Caco-2 (cell line): ENCODE measurements at regions not wholly inside any gene's neighbourhood (a gene's known extent, or its start where the extent isn't known, plus 50 kb on each side); places are given as distances from the start of the nearest gene placed in this dataset.
A peak's percentile ranks its signal among the peaks of the same experiment; 100 is the strongest.

ENCODE experiments used
- BruUV-seq: library from RNA; stranded (reverse); fragments of 400-500 nt; replicated peaks from 2 replicates; lab custom pipeline; 2021; lab: Mats Ljungman, UMichigan
- CTCF ChIA-PET: fragments of 300-600 bp; sonication (Branson Sonifier 250); formaldehyde crosslinking; loops from one replicate; lab custom pipeline; 2022; ENCODE audit warnings: antibody characterized with exemption; lab: Charles Lee
- POLR2A ChIA-PET: fragments of 300-600 bp; sonication (Branson Sonifier 250); formaldehyde crosslinking; loops from one replicate; lab custom pipeline; 2022; ENCODE audit warnings: antibody characterized with exemption; lab: Charles Lee
- DNase-seq, 2 experiments: peaks; one replicate each; pipeline versions ENCODE4 v3.0.0 to v3.0.0-alpha.2; 2020 to 2022
- H3K27me3 ChIP-seq: replicated peaks from 2 replicates; pipeline ENCODE4 v1.6.0; 2011; ENCODE audit warnings: low read length; ENCODE audit not compliant: control insufficient read depth, insufficient read depth
- H3K36me3 ChIP-seq: 2 replicates; pipeline ENCODE4 v1.5.1; 2011; ENCODE audit warnings: low read length; ENCODE audit not compliant: control insufficient read depth, insufficient read depth
- H3K4me1 ChIP-seq: fragments of 250-450 bp; sonication (Bioruptor Pico); 2 replicates; pipeline ENCODE4 v1.5.1; 2020; ENCODE audit warnings: mild to moderate bottlenecking
- H3K4me3 ChIP-seq: 2 replicates; pipeline ENCODE4 v1.5.1; 2011; ENCODE audit warnings: low read depth, mild to moderate bottlenecking, control low read depth, low read length
- H3K9me3 ChIP-seq: fragments of 250-450 bp; sonication (Bioruptor Pico); 2 replicates; pipeline ENCODE4 v1.5.1; 2020; ENCODE audit warnings: mild to moderate bottlenecking, moderate library complexity
- H3K27ac Mint-ChIP-seq: one replicate; pipeline ENCODE4 v1.8.0; 2022; ENCODE audit warnings: mixed read lengths; ENCODE audit not compliant: unreplicated experiment
- H3K27me3 Mint-ChIP-seq: one replicate; pipeline ENCODE4 v1.8.0; 2022; ENCODE audit warnings: mixed read lengths; ENCODE audit not compliant: insufficient read depth, unreplicated experiment
- H3K36me3 Mint-ChIP-seq: one replicate; pipeline ENCODE4 v1.8.0; 2022; ENCODE audit warnings: mild to moderate bottlenecking, mixed read lengths; ENCODE audit not compliant: insufficient read depth, unreplicated experiment
- H3K4me1 Mint-ChIP-seq: one replicate; pipeline ENCODE4 v1.8.0; 2022; ENCODE audit warnings: low read depth, mixed read lengths; ENCODE audit not compliant: unreplicated experiment
- H3K4me3 Mint-ChIP-seq: one replicate; pipeline ENCODE4 v1.8.0; 2022; ENCODE audit warnings: mild to moderate bottlenecking, moderate library complexity, mixed read lengths; ENCODE audit not compliant: unreplicated experiment
- H3K9me3 Mint-ChIP-seq: one replicate; pipeline ENCODE4 v1.8.0; 2022; ENCODE audit warnings: mixed read lengths; ENCODE audit not compliant: unreplicated experiment
- intact Hi-C: fragments of 100-400 bp; cut with micrococcal nuclease; formaldehyde crosslinking; loops from one replicate; pipeline ENCODE4 v1.10.0; 2022; ENCODE audit not compliant: unreplicated experiment
- TF ChIP-seq, protein P1 (sequence below), 2 experiments: fragments of 200-600 bp in 1 of 2; IDR thresholded peaks; 1 replicate in 1 of 2; 2 replicates in 1 of 2; pipeline versions ENCODE4 v1.5.1 to v1.8.0; 2011 to 2022; ENCODE audit warnings: antibody characterized with exemption in 1 of 2, control low read depth in 1 of 2, inconsistent platforms in 1 of 2, low read depth in 1 of 2, low read length in 1 of 2, mild to moderate bottlenecking in 1 of 2, moderate library complexity in 1 of 2; ENCODE audit not compliant: insufficient read depth in 1 of 2, severe bottlenecking in 1 of 2, unreplicated experiment in 1 of 2

DNA sequence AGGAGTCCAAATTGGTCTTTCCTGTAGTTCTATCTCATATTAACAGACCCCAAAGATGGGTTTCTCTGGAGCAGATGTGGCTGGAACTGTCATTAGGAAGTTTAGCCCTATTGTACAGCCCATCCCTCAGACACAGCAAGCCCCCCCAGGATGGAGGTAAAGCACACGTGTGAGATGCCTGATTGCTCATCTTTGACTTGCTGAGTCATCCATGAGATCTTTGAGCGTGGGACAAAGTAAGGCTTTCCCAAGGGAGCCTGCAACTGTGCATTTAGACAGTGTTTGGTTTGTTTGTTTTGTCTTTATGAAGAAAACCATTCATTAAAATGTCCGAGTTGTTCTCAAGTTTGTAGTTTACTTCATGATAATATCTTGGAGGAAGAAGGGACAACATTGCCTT is 145.3 kb upstream of the CDH13 start:
- H3K4me3 Mint-ChIP-seq, result no peak overlapping the region
- Histone ChIP-seq H3K4me1 (no peaks in the 10 kb centered on the region), H3K36me3 (no peaks in the 10 kb centered on the region), H3K27me3 (no peaks in the 10 kb centered on the region; the same call in 1 of the 2 replicates), H3K4me3 (no peak overlapping the region), H3K9me3 (0 out of 2 replicates have a peak, but pooled peaks cover 4% of the 10 kb centered on the region)
- TF ChIP-seq, protein P1, sequence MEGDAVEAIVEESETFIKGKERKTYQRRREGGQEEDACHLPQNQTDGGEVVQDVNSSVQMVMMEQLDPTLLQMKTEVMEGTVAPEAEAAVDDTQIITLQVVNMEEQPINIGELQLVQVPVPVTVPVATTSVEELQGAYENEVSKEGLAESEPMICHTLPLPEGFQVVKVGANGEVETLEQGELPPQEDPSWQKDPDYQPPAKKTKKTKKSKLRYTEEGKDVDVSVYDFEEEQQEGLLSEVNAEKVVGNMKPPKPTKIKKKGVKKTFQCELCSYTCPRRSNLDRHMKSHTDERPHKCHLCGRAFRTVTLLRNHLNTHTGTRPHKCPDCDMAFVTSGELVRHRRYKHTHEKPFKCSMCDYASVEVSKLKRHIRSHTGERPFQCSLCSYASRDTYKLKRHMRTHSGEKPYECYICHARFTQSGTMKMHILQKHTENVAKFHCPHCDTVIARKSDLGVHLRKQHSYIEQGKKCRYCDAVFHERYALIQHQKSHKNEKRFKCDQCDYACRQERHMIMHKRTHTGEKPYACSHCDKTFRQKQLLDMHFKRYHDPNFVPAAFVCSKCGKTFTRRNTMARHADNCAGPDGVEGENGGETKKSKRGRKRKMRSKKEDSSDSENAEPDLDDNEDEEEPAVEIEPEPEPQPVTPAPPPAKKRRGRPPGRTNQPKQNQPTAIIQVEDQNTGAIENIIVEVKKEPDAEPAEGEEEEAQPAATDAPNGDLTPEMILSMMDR (IDR thresholded peaks at IDR 0.05; ENCODE audit: insufficient read depth in 1 of 2, low read depth in 1 of 2, low read length in 1 of 2, severe bottlenecking in 1 of 2, unreplicated experiment in 1 of 2), result no peak
- intact Hi-C loops, result no loop called here
- no peaks in the 10 kb centered on the region for H3K9me3 Mint-ChIP-seq
- H3K36me3 Mint-ChIP-seq, result no peaks in the 10 kb centered on the region
- BruUV-seq, result no TSS peak
- no peak for DNase-seq
- peaks cover 24% of the 10 kb centered on the region for H3K27me3 Mint-ChIP-seq
- ChIA-PET CTCF (no interaction called here), POLR2A (no interaction called here)
- H3K4me1 Mint-ChIP-seq, result no peaks in the 10 kb centered on the region
- H3K27ac Mint-ChIP-seq, result no peak overlapping the region

DNA sequence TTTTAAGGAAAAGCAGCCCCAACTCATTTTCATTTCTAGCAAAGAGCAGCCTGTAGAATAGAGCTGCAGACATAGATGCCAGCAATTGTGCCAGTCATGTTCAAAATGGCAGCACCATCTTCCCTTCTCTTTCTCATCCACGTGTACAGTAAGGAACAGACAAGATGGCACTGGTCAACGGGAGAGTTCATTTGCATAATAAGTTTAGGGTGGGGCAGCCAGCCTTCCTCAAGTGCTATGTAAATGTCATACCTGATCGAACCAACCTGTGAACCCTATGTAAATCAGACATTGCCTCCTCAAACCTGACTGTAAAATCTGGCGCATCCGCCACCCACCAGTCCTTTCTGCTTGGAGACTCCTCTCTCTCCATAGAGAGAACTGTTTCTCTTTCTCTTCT is 150.0 kb upstream of the CDH13 start:
- Mint-ChIP-seq H3K9me3 (peaks cover 12% of the 10 kb centered on the region), H3K4me3 (no peak overlapping the region), H3K4me1 (no peaks in the 10 kb centered on the region), H3K27ac (no peak overlapping the region), H3K27me3 (peaks cover 29% of the 10 kb centered on the region), H3K36me3 (no peaks in the 10 kb centered on the region)
- Histone ChIP-seq H3K27me3 (no peaks in the 10 kb centered on the region), H3K4me3 (no peak overlapping the region), H3K9me3 (no peaks in the 10 kb centered on the region), H3K36me3 (no peaks in the 10 kb centered on the region), H3K4me1 (no peaks in the 10 kb centered on the region)
- TF ChIP-seq, protein P1 (IDR thresholded peaks at IDR 0.05; ENCODE audit: insufficient read depth in 1 of 2, low read depth in 1 of 2, low read length in 1 of 2, severe bottlenecking in 1 of 2, unreplicated experiment in 1 of 2), result no peak
- BruUV-seq, result no TSS peak
- no peak for DNase-seq
- ChIA-PET POLR2A (no interaction called here), CTCF (interaction anchor here (1.2 kb wide), 1 partner anchor 20 kb away, joined by 4 read pairs; no protein-coding TSS in a partner anchor)
- intact Hi-C loops, result no loop called here

- Mint-ChIP-seq H3K9me3 (peaks cover 12% of the 10 kb centered on the region), H3K27me3 (peaks cover 19% of the 10 kb centered on the region)
- intact Hi-C loops, result loop anchor here (2.0 kb wide), 1 partner anchor 110 kb away; no protein-coding TSS in a partner anchor
Observed at GRCh38 chr16:82470620-82471152, 156.1 kb upstream of the CDH13 start.

More at GRCh38 chr16:82470620-82471152, 156.1 kb upstream of the CDH13 start:
- no peaks in the 10 kb centered on the region for H3K36me3 Mint-ChIP-seq
- ChIA-PET CTCF (interaction anchor here (0.6 to 1.5 kb wide), 6 partner anchors 9 to 1944 kb away, joined by 3 to 7 read pairs (median 4); no protein-coding TSS in a partner anchor), POLR2A (interaction anchor here (0.6 to 1.0 kb wide), 2 partner anchors 15 to 136 kb away, joined by 3 to 4 read pairs; no protein-coding TSS in a partner anchor)
- Histone ChIP-seq H3K27me3 (no peaks in the 10 kb centered on the region), H3K36me3 (no peaks in the 10 kb centered on the region), H3K4me3 (no peak overlapping the region), H3K4me1 (peaks cover 7% of the 10 kb centered on the region; the same call in 1 of the 2 replicates), H3K9me3 (no peaks in the 10 kb centered on the region)
- peak overlapping the region; percentile 41 for H3K4me3 Mint-ChIP-seq
- H3K27ac Mint-ChIP-seq, result peak overlapping the region; percentile 89
- peaks cover 12% of the 10 kb centered on the region for H3K4me1 Mint-ChIP-seq
- no TSS peak for BruUV-seq
- TF ChIP-seq, protein P1 (IDR thresholded peaks at IDR 0.05; ENCODE audit: insufficient read depth in 1 of 2, low read depth in 1 of 2, low read length in 1 of 2, severe bottlenecking in 1 of 2, unreplicated experiment in 1 of 2), result no peak
- peak; percentile 72 to 77 for DNase-seq
